Choroid plexus epithelial cell (primary cell): ENCODE measurements at regions not wholly inside any gene's neighbourhood (a gene's known extent, or its start where the extent isn't known, plus 50 kb on each side); places are given as distances from the start of the nearest gene placed in this dataset.
"Not testable (repeated sequence)": the region's sequence is repeated elsewhere in the genome, so short reads cannot be mapped to it uniquely, and the experiment has no call there.

Source experiments
- DNase-seq: peaks from one replicate; pipeline ENCODE4 v3.0.0-alpha.2; 2010; ENCODE audit warnings: low read depth
- H3K4me3 ChIP-seq: 2 replicates; pipeline ENCODE4 v1.5.1; 2011; ENCODE audit warnings: low read depth, mild to moderate bottlenecking, control low read depth, low read length, moderate library complexity
- CTCF ChIP-seq: conservative IDR thresholded peaks from 2 replicates; pipeline ENCODE4 v1.5.1; 2011; ENCODE audit warnings: low read depth, mild to moderate bottlenecking, control low read depth, inconsistent platforms, low read length, moderate library complexity

DNA sequence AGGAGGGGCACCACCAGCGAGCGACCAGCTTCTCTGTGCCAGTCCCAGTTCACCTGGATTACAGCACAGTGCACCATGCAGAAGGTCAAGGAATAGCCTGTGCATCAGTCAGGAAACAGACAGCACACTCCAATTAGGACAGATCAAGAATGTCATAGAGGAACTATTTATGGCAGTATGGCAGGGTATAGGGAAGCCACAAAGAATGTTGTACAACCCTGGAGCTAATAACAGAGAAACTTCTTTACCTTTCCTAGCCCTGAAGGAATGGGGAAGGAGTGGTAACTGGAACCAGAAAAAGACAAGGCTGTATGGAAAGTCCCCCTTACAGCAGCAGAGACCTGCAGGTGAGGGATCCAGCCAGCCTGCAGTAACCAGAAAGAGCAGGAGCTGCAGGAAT, 87.8 kb upstream of the USP24 start:
- TF ChIP-seq CTCF = no peak
- DNase-seq = no peak
- H3K4me3 ChIP-seq = no peak overlapping the region

DNA sequence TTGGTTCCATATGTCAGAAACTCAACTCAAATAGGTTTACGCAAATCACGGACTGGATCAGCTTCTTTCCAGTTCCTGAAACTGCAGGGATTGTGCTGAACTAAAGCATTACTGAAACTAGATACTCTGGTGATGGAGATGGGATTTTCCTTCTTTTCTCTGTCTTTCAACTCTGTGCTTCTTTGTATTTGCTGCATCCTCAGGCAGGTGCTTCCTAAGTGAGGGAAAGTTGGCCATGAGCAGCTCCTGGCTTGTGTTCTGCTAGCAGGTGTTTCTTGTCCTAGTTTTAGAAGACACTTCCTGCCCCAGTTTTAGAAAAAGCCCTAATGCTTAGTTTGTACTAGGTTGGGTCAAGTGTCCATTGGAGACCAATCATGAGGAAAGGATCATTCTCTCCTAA, 86.7 kb upstream of the USP24 start:
- no peak overlapping the region for H3K4me3 ChIP-seq
- no peak for DNase-seq
- no peak for TF ChIP-seq CTCF

GRCh38 chr1:55300975-55301374, 85.8 kb upstream of the USP24 start:
- no peak for TF ChIP-seq CTCF
- no peak for DNase-seq
- no peak overlapping the region for H3K4me3 ChIP-seq

DNA sequence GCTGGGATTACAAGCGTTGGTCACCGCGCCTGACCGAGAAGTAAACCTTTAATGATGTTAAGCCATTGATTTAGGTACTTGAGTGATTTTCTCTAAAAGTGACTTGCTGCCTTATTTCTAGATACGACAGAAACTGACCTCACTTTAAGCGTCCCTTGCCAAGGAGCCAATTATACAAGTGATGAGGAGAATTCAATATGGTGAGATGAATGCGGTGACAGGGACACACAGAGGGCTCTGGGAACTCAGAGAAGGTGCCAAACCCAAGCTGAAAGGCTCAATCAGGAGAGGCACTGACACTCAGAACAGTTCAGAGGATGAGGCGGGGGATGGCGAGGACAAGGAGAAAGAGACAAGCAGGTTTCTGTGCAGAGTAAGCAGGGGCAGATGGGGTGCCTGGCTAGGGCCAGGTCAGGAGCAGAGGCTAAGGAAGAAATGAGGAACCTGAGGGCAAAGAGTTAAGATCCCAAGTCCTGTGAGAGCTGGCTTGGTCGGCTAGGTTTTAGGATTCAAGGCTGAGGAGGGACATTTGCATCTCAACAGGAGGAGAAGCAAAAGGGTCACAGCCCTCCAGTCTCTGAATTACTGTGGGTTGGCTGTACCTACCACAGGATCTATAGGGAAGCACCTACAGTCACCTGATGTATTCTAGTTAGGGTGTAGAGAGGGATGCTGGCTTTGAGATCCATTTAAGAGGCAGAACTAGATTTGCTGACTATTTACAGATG, 83.2 kb upstream of the USP24 start:
- TF ChIP-seq CTCF = no peak
- no peak for DNase-seq
- no peak overlapping the region for H3K4me3 ChIP-seq

DNA sequence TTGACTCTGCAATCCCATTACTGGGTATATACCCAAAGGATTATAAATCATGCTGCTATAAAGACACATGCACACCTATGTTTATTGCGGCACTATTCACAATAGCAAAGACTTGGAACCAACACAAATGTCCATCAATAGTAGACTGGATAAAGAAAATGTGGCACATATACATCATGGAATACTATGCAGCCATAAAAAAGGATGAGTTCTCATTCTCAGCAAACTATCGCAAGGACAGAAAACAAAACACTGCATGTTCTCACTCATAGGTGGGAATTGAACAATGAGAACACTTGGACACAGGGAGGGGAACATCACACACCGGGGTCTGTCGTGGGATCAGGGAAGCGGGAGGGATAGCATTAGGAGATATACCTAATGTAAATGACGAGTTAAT, 81.1 kb upstream of the USP24 start:
- H3K4me3 ChIP-seq, DNase-seq: not testable (repeated sequence)

DNA sequence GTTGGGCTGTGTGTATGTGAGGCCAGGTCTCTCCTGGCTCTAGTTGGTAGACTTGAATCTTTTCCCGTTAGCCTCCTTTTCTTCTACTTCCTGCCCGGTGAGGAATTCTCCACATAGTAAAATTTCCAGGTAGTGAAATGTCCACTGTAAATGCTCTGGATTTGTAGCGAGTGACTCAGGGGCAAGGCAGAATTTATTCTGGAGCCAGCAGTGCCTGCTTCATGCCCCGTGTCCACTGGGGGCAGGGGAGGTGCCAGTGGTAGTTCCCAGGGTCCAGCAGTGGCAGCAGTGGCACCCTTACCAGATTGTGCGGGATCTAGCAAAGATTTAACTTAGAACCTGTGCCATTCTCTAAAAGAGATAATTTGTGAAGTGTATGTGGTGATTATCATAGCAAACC, 74.5 kb upstream of the USP24 start:
- DNase-seq = no peak
- peak; percentile 28 for TF ChIP-seq CTCF
- no peak overlapping the region for H3K4me3 ChIP-seq

DNA sequence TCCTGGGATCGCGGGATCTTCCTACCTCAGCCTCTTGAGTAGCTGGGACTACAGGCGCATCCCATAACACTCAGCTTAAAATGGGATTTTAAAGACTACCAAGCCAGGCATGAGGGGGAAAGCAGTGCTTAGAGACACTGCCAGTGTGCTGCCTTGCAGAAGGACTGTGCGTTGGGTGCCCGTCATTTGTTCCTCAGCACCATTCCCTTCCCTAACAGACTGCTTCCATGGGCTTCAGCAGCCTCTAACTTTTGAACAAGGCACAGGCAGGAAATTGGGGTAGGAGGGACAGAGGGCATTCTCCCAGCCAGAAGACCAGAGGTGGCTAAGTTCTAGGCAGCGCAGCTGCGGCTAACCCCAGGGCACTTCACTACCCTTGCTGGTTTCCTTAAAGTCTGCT, 73.9 kb upstream of the USP24 start:
- no peak for DNase-seq
- no peak overlapping the region for H3K4me3 ChIP-seq
- TF ChIP-seq CTCF = no peak
